ENCODE measurements at regions not wholly inside any gene's neighbourhood (a gene's known extent, or its start where the extent isn't known, plus 50 kb on each side); places are given as distances from the start of the nearest gene placed in this dataset.

DNA sequence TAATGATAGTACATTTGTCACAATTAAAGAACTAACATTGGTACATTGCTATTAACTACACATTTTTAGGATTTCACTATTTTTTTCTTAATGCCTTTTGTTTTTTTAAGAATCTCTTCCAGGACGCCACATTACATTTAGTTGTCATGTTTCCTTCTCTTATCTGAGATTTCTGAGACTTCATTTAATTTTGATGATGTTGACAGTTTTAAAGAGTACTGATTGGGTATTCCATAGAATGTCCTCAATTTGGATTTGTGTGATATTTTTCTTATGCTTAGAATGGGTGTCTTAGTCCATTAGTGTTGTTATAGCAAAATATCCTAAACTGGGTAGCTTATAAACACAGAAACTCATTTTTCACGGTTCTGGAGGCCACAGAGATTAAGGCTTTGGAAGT is 1095.5 kb upstream of the LCORL start:
- Histone ChIP-seq H3K9ac (ENCODE audit: low read length) (no peak overlapping the region), H3K27ac (ENCODE audit: low read depth, low read length) (no peak overlapping the region), H3K18ac (ENCODE audit: low read length) (no peak overlapping the region), H3K14ac (ENCODE audit: low read length) (no peak overlapping the region), H2AK5ac (ENCODE audit: low read length) (no peak overlapping the region), H3K9me3 (ENCODE audit: insufficient read depth, low read depth, low read length) (no peaks in the 10 kb centered on the region), H3K4me2 (ENCODE audit: low read length) (no peak overlapping the region), H3K4ac (ENCODE audit: low read depth, low read length) (no peak overlapping the region), H3K23ac (ENCODE audit: low read length) (no peak overlapping the region), H3K27me3 (ENCODE audit: insufficient read depth, low read length) (no peaks in the 10 kb centered on the region), H4K12ac (ENCODE audit: low read depth, low read length) (no peak overlapping the region), H3K36me3 (ENCODE audit: control insufficient read depth in 1 of 2, insufficient read depth in 2 of 2, low read length in 2 of 2) (no peaks in the 10 kb centered on the region), H2BK5ac (ENCODE audit: low read depth, low read length, poor library complexity) (no peak overlapping the region), H2AFZ (ENCODE audit: insufficient read depth, low read length, poor library complexity) (no peak overlapping the region), H3K4me1 (ENCODE audit: control insufficient read depth in 1 of 2, insufficient read depth in 2 of 2, low read length in 2 of 2) (no peaks in the 10 kb centered on the region), H3K79me2 (ENCODE audit: control insufficient read depth, insufficient read depth, low read length, poor library complexity) (no peaks in the 10 kb centered on the region), H2BK12ac (ENCODE audit: low read length) (no peak overlapping the region), H3K79me1 (ENCODE audit: low read length) (no peaks in the 10 kb centered on the region), H4K91ac (ENCODE audit: low read depth, low read length) (no peak overlapping the region), H2BK120ac (ENCODE audit: insufficient read depth, low read length, poor library complexity) (no peak overlapping the region), H4K8ac (ENCODE audit: low read depth, low read length) (no peak overlapping the region), H3K4me3 (ENCODE audit: low read depth, low read length) (no peak overlapping the region)
- no CpG with 5 or more reads among the region's 2 CpGs for WGBS (ENCODE audit: extremely low coverage, insufficient coverage, insufficient read length)
- DNase-seq = no peak

DNA sequence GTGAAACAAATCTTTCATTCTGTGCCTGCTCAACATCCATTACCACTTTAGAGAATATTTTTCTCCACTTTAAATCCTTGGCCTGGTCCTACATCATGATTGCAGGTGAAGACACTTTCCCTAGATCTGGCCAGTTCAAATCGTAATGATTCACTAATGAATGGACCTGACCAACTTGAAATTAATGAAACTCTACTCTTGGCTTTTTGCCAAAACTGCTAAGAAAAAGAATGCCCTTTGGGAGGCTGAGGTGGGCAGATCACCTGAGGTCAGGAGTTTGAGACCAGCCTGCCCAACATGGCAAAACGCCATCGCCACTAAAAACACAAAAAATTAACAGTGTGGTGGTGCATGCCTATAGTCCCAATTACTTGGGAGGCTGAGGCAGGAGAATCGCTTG is 1082.6 kb upstream of the LCORL start:
- DNase-seq = no peak
- WGBS (ENCODE audit: extremely low coverage, insufficient coverage, insufficient read length) = no CpG with 5 or more reads among the region's 4 CpGs

DNA sequence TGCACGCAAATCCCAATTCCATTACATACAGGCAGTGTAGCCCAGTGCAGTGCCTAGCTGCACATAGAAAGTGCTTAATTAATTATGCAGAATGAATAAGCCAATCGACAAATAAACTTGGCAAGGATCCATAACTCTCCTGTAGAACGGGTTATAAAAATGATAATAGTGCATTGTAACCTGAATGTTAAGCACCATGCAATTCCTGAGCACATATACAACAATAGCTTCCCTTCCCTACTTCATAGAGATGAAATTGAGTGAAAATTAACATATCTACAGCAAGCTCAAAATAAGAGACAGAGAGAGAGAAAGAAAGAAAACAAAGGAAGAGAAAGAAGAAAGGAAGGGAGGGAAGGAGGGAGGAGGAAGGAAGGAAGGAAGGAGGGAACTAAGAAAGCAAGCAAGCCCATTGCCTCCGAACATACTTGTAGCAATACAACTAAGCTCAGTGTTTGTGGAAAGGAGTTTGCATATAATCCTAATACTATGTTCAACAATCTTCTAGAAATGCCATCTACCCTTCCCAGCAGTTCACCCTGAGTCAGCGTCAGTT is 1074.0 kb upstream of the LCORL start:
- H3K79me1 ChIP-seq (ENCODE audit: low read length) = no peaks in the 10 kb centered on the region
- H3K4ac ChIP-seq (ENCODE audit: low read depth, low read length) = no peak overlapping the region
- no peak overlapping the region for H3K14ac ChIP-seq (ENCODE audit: low read length)
- H4K8ac ChIP-seq (ENCODE audit: low read depth, low read length) = no peak overlapping the region
- no peak overlapping the region for H2BK5ac ChIP-seq (ENCODE audit: low read depth, low read length, poor library complexity)
- H3K9ac ChIP-seq (ENCODE audit: low read length) = no peak overlapping the region
- H4K12ac ChIP-seq (ENCODE audit: low read depth, low read length) = no peak overlapping the region
- H2AK5ac ChIP-seq (ENCODE audit: low read length) = no peak overlapping the region
- no CpG with 5 or more reads among the region's 5 CpGs for whole genome bisulfite sequencing (ENCODE audit: extremely low coverage, insufficient coverage, insufficient read length)
- no peak overlapping the region for H4K91ac ChIP-seq (ENCODE audit: low read depth, low read length)
- H3K36me3 ChIP-seq (ENCODE audit: control insufficient read depth in 1 of 2, insufficient read depth in 2 of 2, low read length in 2 of 2) = no peaks in the 10 kb centered on the region
- H3K4me3 ChIP-seq (ENCODE audit: low read depth, low read length) = no peak overlapping the region
- H3K4me2 ChIP-seq (ENCODE audit: low read length) = no peak overlapping the region
- DNase-seq = no peak
- no peak overlapping the region for H3K23ac ChIP-seq (ENCODE audit: low read length)
- H3K18ac ChIP-seq (ENCODE audit: low read length) = no peak overlapping the region
- no peak overlapping the region for H2BK120ac ChIP-seq (ENCODE audit: insufficient read depth, low read length, poor library complexity)
- no peak overlapping the region for H2BK12ac ChIP-seq (ENCODE audit: low read length)
- H3K27ac ChIP-seq (ENCODE audit: low read depth, low read length) = no peak overlapping the region
- H3K79me2 ChIP-seq (ENCODE audit: control insufficient read depth, insufficient read depth, low read length, poor library complexity) = no peaks in the 10 kb centered on the region
- H3K4me1 ChIP-seq (ENCODE audit: control insufficient read depth in 1 of 2, insufficient read depth in 2 of 2, low read length in 2 of 2) = no peaks in the 10 kb centered on the region
- no peaks in the 10 kb centered on the region for H3K27me3 ChIP-seq (ENCODE audit: insufficient read depth, low read length)
- H3K9me3 ChIP-seq (ENCODE audit: insufficient read depth, low read depth, low read length) = no peaks in the 10 kb centered on the region
- no peak overlapping the region for H2AFZ ChIP-seq (ENCODE audit: insufficient read depth, low read length, poor library complexity)

More for the DNA sequence above, 1082.6 kb upstream of the LCORL start:
- Histone ChIP-seq H3K4me2 (ENCODE audit: low read length) (no peak overlapping the region), H4K91ac (ENCODE audit: low read depth, low read length) (no peak overlapping the region), H3K18ac (ENCODE audit: low read length) (no peak overlapping the region), H2AK5ac (ENCODE audit: low read length) (no peak overlapping the region), H3K4me1 (ENCODE audit: control insufficient read depth in 1 of 2, insufficient read depth in 2 of 2, low read length in 2 of 2) (no peaks in the 10 kb centered on the region), H3K9me3 (ENCODE audit: insufficient read depth, low read depth, low read length) (no peaks in the 10 kb centered on the region), H3K36me3 (ENCODE audit: control insufficient read depth in 1 of 2, insufficient read depth in 2 of 2, low read length in 2 of 2) (no peaks in the 10 kb centered on the region), H3K79me1 (ENCODE audit: low read length) (no peaks in the 10 kb centered on the region), H3K23ac (ENCODE audit: low read length) (no peak overlapping the region), H3K79me2 (ENCODE audit: control insufficient read depth, insufficient read depth, low read length, poor library complexity) (no peaks in the 10 kb centered on the region), H2BK5ac (ENCODE audit: low read depth, low read length, poor library complexity) (no peak overlapping the region), H3K14ac (ENCODE audit: low read length) (no peak overlapping the region), H3K4me3 (ENCODE audit: low read depth, low read length) (no peak overlapping the region), H3K27me3 (ENCODE audit: insufficient read depth, low read length) (no peaks in the 10 kb centered on the region), H4K8ac (ENCODE audit: low read depth, low read length) (no peak overlapping the region), H3K9ac (ENCODE audit: low read length) (no peak overlapping the region), H2BK120ac (ENCODE audit: insufficient read depth, low read length, poor library complexity) (no peak overlapping the region), H2AFZ (ENCODE audit: insufficient read depth, low read length, poor library complexity) (no peak overlapping the region), H3K27ac (ENCODE audit: low read depth, low read length) (no peak overlapping the region), H3K4ac (ENCODE audit: low read depth, low read length) (no peak overlapping the region), H4K12ac (ENCODE audit: low read depth, low read length) (no peak overlapping the region), H2BK12ac (ENCODE audit: low read length) (no peak overlapping the region)

DNA sequence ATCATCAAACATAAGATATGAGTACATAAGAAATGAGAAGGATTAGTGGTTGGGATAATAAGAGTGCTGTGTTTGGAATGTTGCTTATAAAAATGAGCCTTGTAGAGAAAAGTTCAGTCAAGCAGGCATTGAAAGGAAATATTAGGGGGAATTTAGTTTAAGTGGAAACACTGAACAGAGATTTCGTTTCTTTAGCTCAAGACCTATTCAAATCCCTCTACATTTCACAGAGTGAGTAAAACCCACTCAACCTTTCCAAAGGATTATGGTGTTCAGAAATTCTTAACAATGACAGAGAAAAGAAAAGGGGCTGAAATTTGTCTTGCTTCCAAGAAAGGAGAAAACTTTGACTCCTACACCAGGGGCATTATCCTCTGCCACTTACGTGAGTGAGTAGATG is 1072.4 kb upstream of the LCORL start:
- Histone ChIP-seq H3K79me2 (ENCODE audit: control insufficient read depth, insufficient read depth, low read length, poor library complexity) (no peaks in the 10 kb centered on the region), H2BK5ac (ENCODE audit: low read depth, low read length, poor library complexity) (no peak overlapping the region), H2BK12ac (ENCODE audit: low read length) (no peak overlapping the region), H2BK120ac (ENCODE audit: insufficient read depth, low read length, poor library complexity) (no peak overlapping the region), H3K4me1 (ENCODE audit: control insufficient read depth in 1 of 2, insufficient read depth in 2 of 2, low read length in 2 of 2) (no peaks in the 10 kb centered on the region), H4K91ac (ENCODE audit: low read depth, low read length) (no peak overlapping the region), H3K79me1 (ENCODE audit: low read length) (no peaks in the 10 kb centered on the region), H3K4ac (ENCODE audit: low read depth, low read length) (no peak overlapping the region), H3K4me3 (ENCODE audit: low read depth, low read length) (no peak overlapping the region), H3K9me3 (ENCODE audit: insufficient read depth, low read depth, low read length) (no peaks in the 10 kb centered on the region), H2AK5ac (ENCODE audit: low read length) (no peak overlapping the region), H3K36me3 (ENCODE audit: control insufficient read depth in 1 of 2, insufficient read depth in 2 of 2, low read length in 2 of 2) (no peaks in the 10 kb centered on the region), H3K4me2 (ENCODE audit: low read length) (no peak overlapping the region), H3K23ac (ENCODE audit: low read length) (no peak overlapping the region), H2AFZ (ENCODE audit: insufficient read depth, low read length, poor library complexity) (no peak overlapping the region), H3K14ac (ENCODE audit: low read length) (no peak overlapping the region), H3K9ac (ENCODE audit: low read length) (no peak overlapping the region), H3K18ac (ENCODE audit: low read length) (no peak overlapping the region), H4K12ac (ENCODE audit: low read depth, low read length) (no peak overlapping the region), H3K27ac (ENCODE audit: low read depth, low read length) (no peak overlapping the region), H4K8ac (ENCODE audit: low read depth, low read length) (no peak overlapping the region), H3K27me3 (ENCODE audit: insufficient read depth, low read length) (no peaks in the 10 kb centered on the region)
- WGBS (ENCODE audit: extremely low coverage, insufficient coverage, insufficient read length) = no CpG with 5 or more reads among the region's 2 CpGs
- DNase-seq = no peak
